Activated T-cell treated with anti-CD3 and anti-CD28 coated beads for 48 hours (primary cell): ENCODE measurements at regions not wholly inside any gene's neighbourhood (a gene's known extent, or its start where the extent isn't known, plus 50 kb on each side); places are given as distances from the start of the nearest gene placed in this dataset.

Source experiments
- DNase-seq: peaks from one replicate; pipeline ENCODE4 v3.0.0-alpha.2; 2020; ENCODE audit warnings: low read depth

GRCh38 chr13:80033951-80034350 lies 307.0 kb downstream of the SPRY2 start:
- no peak for DNase-seq

GRCh38 chr13:80033286-80033685 lies 307.6 kb downstream of the SPRY2 start:
- DNase-seq: no peak

GRCh38 chr13:80030491-80030890 lies 310.4 kb downstream of the SPRY2 start:
- DNase-seq: no peak

GRCh38 chr13:80029170-80029569 lies 311.8 kb downstream of the SPRY2 start:
- DNase-seq: no peak

GRCh38 chr13:80022146-80022545 lies 318.8 kb downstream of the SPRY2 start:
- DNase-seq: no peak

GRCh38 chr13:80012251-80012650 lies 328.7 kb downstream of the SPRY2 start:
- DNase-seq: no peak

GRCh38 chr13:80011448-80012212 lies 329.3 kb downstream of the SPRY2 start:
- DNase-seq: no peak

- DNase-seq: no peak
Observed at GRCh38 chr13:80010846-80011245, 330.1 kb downstream of the SPRY2 start.

- no peak for DNase-seq
Observed at GRCh38 chr13:80010286-80010831, 330.6 kb downstream of the SPRY2 start.

GRCh38 chr13:80009760-80010159 lies 331.2 kb downstream of the SPRY2 start:
- DNase-seq: no peak

GRCh38 chr13:80006940-80007339 lies 334.0 kb downstream of the SPRY2 start:
- DNase-seq: no peak

GRCh38 chr13:80001510-80001842 lies 339.4 kb downstream of the SPRY2 start:
- no peak for DNase-seq

- DNase-seq: no peak
Observed at GRCh38 chr13:80000684-80001509, 340.0 kb downstream of the SPRY2 start.

GRCh38 chr13:79999601-80000000 lies 341.3 kb downstream of the SPRY2 start:
- no peak for DNase-seq

- DNase-seq: no peak
Observed at GRCh38 chr13:79998381-79998880, 342.5 kb downstream of the SPRY2 start.

GRCh38 chr13:79997244-79997643 lies 343.7 kb downstream of the SPRY2 start:
- DNase-seq: no peak

- DNase-seq: no peak
Observed at GRCh38 chr13:79995334-79995733, 345.6 kb downstream of the SPRY2 start.

- DNase-seq: no peak
Observed at GRCh38 chr13:79992111-79992510, 348.8 kb downstream of the SPRY2 start.

GRCh38 chr13:79990048-79990447 lies 350.9 kb downstream of the SPRY2 start:
- no peak for DNase-seq

- no peak for DNase-seq
Observed at GRCh38 chr13:79989217-79989661, 351.7 kb downstream of the SPRY2 start.

- no peak for DNase-seq
Observed at GRCh38 chr13:79988573-79988972, 352.4 kb downstream of the SPRY2 start.

- DNase-seq: no peak
Observed at GRCh38 chr13:79987761-79988160, 353.2 kb downstream of the SPRY2 start.

GRCh38 chr13:79987323-79987722 lies 353.6 kb downstream of the SPRY2 start:
- no peak for DNase-seq
